Activated CD8-positive, alpha-beta T cell treated with anti-CD3 and anti-CD28 coated beads for 36 hours (primary cell): ENCODE measurements at regions not wholly inside any gene's neighbourhood (a gene's known extent, or its start where the extent isn't known, plus 50 kb on each side); places are given as distances from the start of the nearest gene placed in this dataset.

Source experiments
- ATAC-seq: fragments of 200-7000 bp; cut with Tn5 transposase; one replicate; pipeline ENCODE4 v1.10.0; 2021; ENCODE audit warnings: mild to moderate bottlenecking, moderate library complexity
- CTCF ChIA-PET: fragments of 350-600 bp; sonication (Branson Sonifier 250); formaldehyde crosslinking; loops from one replicate; lab custom pipeline; 2021; ENCODE audit warnings: antibody characterized with exemption; lab: Charles Lee
- POLR2A ChIA-PET: fragments of 350-600 bp; sonication (Branson Sonifier 250); formaldehyde crosslinking; loops from one replicate; lab custom pipeline; 2021; ENCODE audit warnings: antibody characterized with exemption; lab: Charles Lee
- DNase-seq: peaks from one replicate; pipeline ENCODE4 v3.0.0-alpha.2; 2020
- H3K27ac Mint-ChIP-seq: one replicate; pipeline ENCODE4 v1.8.0; 2021; ENCODE audit warnings: mild to moderate bottlenecking, mixed read lengths
- H3K27me3 Mint-ChIP-seq: one replicate; pipeline ENCODE4 v1.8.0; 2021; ENCODE audit warnings: mixed read lengths
- H3K36me3 Mint-ChIP-seq: one replicate; pipeline ENCODE4 v1.8.0; 2021; ENCODE audit warnings: low read depth, mixed read lengths
- H3K4me1 Mint-ChIP-seq: one replicate; pipeline ENCODE4 v1.8.0; 2021; ENCODE audit warnings: low read depth, mixed read lengths
- H3K4me3 Mint-ChIP-seq: one replicate; pipeline ENCODE4 v1.8.0; 2021; ENCODE audit warnings: mild to moderate bottlenecking, moderate library complexity, mixed read lengths
- H3K9me3 Mint-ChIP-seq: one replicate; pipeline ENCODE4 v1.8.0; 2021; ENCODE audit warnings: mixed read lengths
- CTCF ChIP-seq: fragments of 200-600 bp; IDR thresholded peaks from one replicate; pipeline ENCODE4 v1.8.0; 2022; ENCODE audit warnings: antibody characterized with exemption, mild to moderate bottlenecking
- intact Hi-C: fragments of 100-400 bp; cut with micrococcal nuclease; formaldehyde crosslinking; loops from one replicate; pipeline ENCODE4 v1.10.0; 2022

- ChIA-PET POLR2A (no interaction called here), CTCF (no interaction called here)
- Mint-ChIP-seq H3K9me3 (no peaks in the 10 kb centered on the region), H3K4me1 (no peaks in the 10 kb centered on the region), H3K36me3 (no peaks in the 10 kb centered on the region), H3K27ac (no peak overlapping the region), H3K4me3 (no peak overlapping the region), H3K27me3 (no peaks in the 10 kb centered on the region)
- DNase-seq (no peak), ATAC-seq (no peak)
- intact Hi-C loops, result no loop called here
- no peak for TF ChIP-seq CTCF
These were observed 346.8 kb downstream of the STK39 start for GRCh38 chr2:167900435-167901114.

GRCh38 chr2:167898340-167898739, 349.1 kb downstream of the STK39 start:
- CTCF ChIA-PET, result no interaction called here
- DNase-seq (no peak), ATAC-seq (no peak)
- intact Hi-C loops, result no loop called here
- H3K27me3 Mint-ChIP-seq, result peaks cover 4% of the 10 kb centered on the region
- no peaks in the 10 kb centered on the region for H3K9me3 Mint-ChIP-seq
- H3K4me1 Mint-ChIP-seq, result no peaks in the 10 kb centered on the region
- no peak for TF ChIP-seq CTCF
- POLR2A ChIA-PET, result no interaction called here
- no peaks in the 10 kb centered on the region for H3K36me3 Mint-ChIP-seq
- H3K4me3 Mint-ChIP-seq, result no peak overlapping the region
- H3K27ac Mint-ChIP-seq, result no peak overlapping the region

- no peak overlapping the region for H3K4me3 Mint-ChIP-seq
- intact Hi-C loops, result no loop called here
- H3K27ac Mint-ChIP-seq, result no peak overlapping the region
- CTCF ChIA-PET, result no interaction called here
- ATAC-seq (no peak), DNase-seq (no peak)
- H3K4me1 Mint-ChIP-seq, result no peaks in the 10 kb centered on the region
- peaks cover 14% of the 10 kb centered on the region for H3K27me3 Mint-ChIP-seq
- no peak for TF ChIP-seq CTCF
- H3K9me3 Mint-ChIP-seq, result peaks cover 8% of the 10 kb centered on the region
- POLR2A ChIA-PET, result no interaction called here
- H3K36me3 Mint-ChIP-seq, result no peaks in the 10 kb centered on the region
These were observed 355.6 kb downstream of the STK39 start for GRCh38 chr2:167891841-167892240.

GRCh38 chr2:167890739-167891138, 356.7 kb downstream of the STK39 start:
- TF ChIP-seq CTCF, result no peak
- no peaks in the 10 kb centered on the region for H3K36me3 Mint-ChIP-seq
- no peak overlapping the region for H3K4me3 Mint-ChIP-seq
- POLR2A ChIA-PET, result no interaction called here
- peaks cover 8% of the 10 kb centered on the region for H3K9me3 Mint-ChIP-seq
- H3K4me1 Mint-ChIP-seq, result no peaks in the 10 kb centered on the region
- CTCF ChIA-PET, result no interaction called here
- intact Hi-C loops, result no loop called here
- peaks cover 14% of the 10 kb centered on the region for H3K27me3 Mint-ChIP-seq
- no peak overlapping the region for H3K27ac Mint-ChIP-seq
- ATAC-seq (no peak), DNase-seq (no peak)

- Mint-ChIP-seq H3K4me3 (no peak overlapping the region), H3K4me1 (no peaks in the 10 kb centered on the region), H3K36me3 (no peaks in the 10 kb centered on the region), H3K9me3 (no peaks in the 10 kb centered on the region), H3K27me3 (peaks cover 6% of the 10 kb centered on the region), H3K27ac (no peak overlapping the region)
- CTCF ChIA-PET, result no interaction called here
- intact Hi-C loops, result no loop called here
- ATAC-seq, result no peak
- no peak for TF ChIP-seq CTCF
- DNase-seq, result no peak
- POLR2A ChIA-PET, result no interaction called here
These were observed 367.0 kb downstream of the STK39 start for GRCh38 chr2:167880415-167880814.
